DMS114 treated with DMSO at 0.1 percent for 48 hours (cell line): ENCODE measurements at regions not wholly inside any gene's neighbourhood (a gene's known extent, or its start where the extent isn't known, plus 50 kb on each side); places are given as distances from the start of the nearest gene placed in this dataset.
"Not testable (repeated sequence)": the region's sequence is repeated elsewhere in the genome, so short reads cannot be mapped to it uniquely, and the experiment has no call there.

ENCODE experiments used
- DNase-seq: peaks from one replicate; lab custom pipeline; 2025; ENCODE audit not compliant: unreplicated experiment; lab: John Stamatoyannopoulos, UW

GRCh38 chr5:164255598-164256213, 750.3 kb downstream of the MAT2B start:
- DNase-seq: no peak

GRCh38 chr5:164256351-164256750, 750.9 kb downstream of the MAT2B start:
- DNase-seq: no peak

GRCh38 chr5:164256954-164257353, 751.5 kb downstream of the MAT2B start:
- no peak for DNase-seq

- DNase-seq: no peak
Measured at GRCh38 chr5:164265566-164265965, 760.1 kb downstream of the MAT2B start.

GRCh38 chr5:164266571-164266970, 761.2 kb downstream of the MAT2B start:
- no peak for DNase-seq

GRCh38 chr5:164277720-164278119, 772.3 kb downstream of the MAT2B start:
- DNase-seq: no peak

GRCh38 chr5:164289526-164289925, 784.1 kb downstream of the MAT2B start:
- DNase-seq: no peak

- no peak for DNase-seq
Measured at GRCh38 chr5:164296603-164297080, 791.2 kb downstream of the MAT2B start.

- DNase-seq: no peak
Measured at GRCh38 chr5:164298165-164298564, 792.7 kb downstream of the MAT2B start.

GRCh38 chr5:164300295-164300694, 794.9 kb downstream of the MAT2B start:
- no peak for DNase-seq

- no peak for DNase-seq
Measured at GRCh38 chr5:164301136-164301535, 795.7 kb downstream of the MAT2B start.

- DNase-seq: no peak
Measured at GRCh38 chr5:164301708-164302107, 796.3 kb downstream of the MAT2B start.

- no peak for DNase-seq
Measured at GRCh38 chr5:164302533-164303235, 797.3 kb downstream of the MAT2B start.

GRCh38 chr5:164303646-164304215, 798.3 kb downstream of the MAT2B start:
- DNase-seq: no peak

GRCh38 chr5:164306662-164307061, 801.2 kb downstream of the MAT2B start:
- DNase-seq: no peak

- no peak for DNase-seq
Measured at GRCh38 chr5:164312801-164313200, 807.4 kb downstream of the MAT2B start.

GRCh38 chr5:164317676-164318075, 812.3 kb downstream of the MAT2B start:
- no peak for DNase-seq

- no peak for DNase-seq
Measured at GRCh38 chr5:164319161-164319560, 813.7 kb downstream of the MAT2B start.

- no peak for DNase-seq
Measured at GRCh38 chr5:164324239-164324638, 818.8 kb downstream of the MAT2B start.

- no peak for DNase-seq
Measured at GRCh38 chr5:164326219-164326618, 820.8 kb downstream of the MAT2B start.

- DNase-seq: not testable (repeated sequence)
Measured at GRCh38 chr5:164327166-164327565, 821.7 kb downstream of the MAT2B start.
